CD4-positive, alpha-beta T cell (primary cell): ENCODE measurements at regions not wholly inside any gene's neighbourhood (a gene's known extent, or its start where the extent isn't known, plus 50 kb on each side); places are given as distances from the start of the nearest gene placed in this dataset.
A peak's percentile ranks its signal among the peaks of the same experiment; 100 is the strongest.

ENCODE experiments used
- ATAC-seq: fragments of 200-7000 bp; cut with Tn5 transposase; one replicate; pipeline ENCODE4 v1.10.0; 2022; ENCODE audit warnings: mild to moderate bottlenecking; ENCODE audit not compliant: poor library complexity
- CTCF ChIA-PET: fragments of 350-600 bp; sonication (Branson Sonifier 250); formaldehyde crosslinking; loops from one replicate; lab custom pipeline; 2021; ENCODE audit warnings: antibody characterized with exemption, inconsistent platforms; lab: Charles Lee
- POLR2A ChIA-PET: fragments of 350-600 bp; sonication (Branson Sonifier 250); formaldehyde crosslinking; loops from one replicate; lab custom pipeline; 2021; ENCODE audit warnings: antibody characterized with exemption, inconsistent platforms; lab: Charles Lee
- DNase-seq, 14 experiments: peaks; one replicate each; pipeline ENCODE4 v3.0.0-alpha.2; 2013 to 2020; ENCODE audit warnings: mixed read lengths in 2 of 14
- H3K27ac ChIP-seq, 2 donors: one replicate each; pipeline versions ENCODE4 v1.5.1 to v1.7.0; 2013; ENCODE audit warnings: low read length in 2 of 2, low read depth in 1 of 2, mild to moderate bottlenecking in 1 of 2
- H3K27me3 ChIP-seq, 2 experiments: 1 replicate in 1 of 2; 2 replicates in 1 of 2; pipeline versions ENCODE4 v1.6.1 to v1.7.0; 2013; ENCODE audit warnings: low read length in 2 of 2, control low read depth in 1 of 2, mild to moderate bottlenecking in 1 of 2, moderate library complexity in 1 of 2; ENCODE audit not compliant: insufficient read depth in 2 of 2, control insufficient read depth in 1 of 2
- H3K36me3 ChIP-seq: one replicate; pipeline ENCODE4 v1.6.1; 2013; ENCODE audit warnings: low read length, control low read depth; ENCODE audit not compliant: insufficient read depth
- H3K4me1 ChIP-seq: one replicate; pipeline ENCODE4 v1.6.1; 2013; ENCODE audit warnings: low read length, control low read depth; ENCODE audit not compliant: insufficient read depth
- H3K4me3 ChIP-seq: one replicate; pipeline ENCODE4 v1.5.1; 2013; ENCODE audit warnings: mild to moderate bottlenecking, low read length, moderate library complexity
- H3K9me3 ChIP-seq, 2 experiments: 1 replicate in 1 of 2; 2 replicates in 1 of 2; pipeline versions ENCODE4 v1.6.1 to v1.7.0; 2013; ENCODE audit warnings: low read length in 2 of 2, mild to moderate bottlenecking in 2 of 2, control low read depth in 1 of 2, moderate library complexity in 1 of 2; ENCODE audit not compliant: control insufficient read depth in 1 of 2, insufficient read depth in 1 of 2
- H3K27ac Mint-ChIP-seq: one replicate; pipeline ENCODE4 v1.8.0; 2020; ENCODE audit warnings: mixed read lengths
- H3K27me3 Mint-ChIP-seq: one replicate; pipeline ENCODE4 v1.8.0; 2021; ENCODE audit warnings: mixed read lengths
- H3K36me3 Mint-ChIP-seq: one replicate; pipeline ENCODE4 v1.8.0; 2021; ENCODE audit warnings: low read depth, mixed read lengths
- H3K4me1 Mint-ChIP-seq: one replicate; pipeline ENCODE4 v1.8.0; 2021; ENCODE audit warnings: low read depth, mixed read lengths
- H3K4me3 Mint-ChIP-seq: one replicate; pipeline ENCODE4 v1.8.0; 2020; ENCODE audit warnings: mild to moderate bottlenecking, mixed read lengths
- H3K9me3 Mint-ChIP-seq: one replicate; pipeline ENCODE4 v1.8.0; 2020; ENCODE audit warnings: mixed read lengths
- CTCF ChIP-seq: fragments of 200-600 bp; IDR thresholded peaks from one replicate; pipeline ENCODE4 v1.8.0; 2022; ENCODE audit warnings: antibody characterized with exemption, mild to moderate bottlenecking
- intact Hi-C, 2 experiments: fragments of 100-400 bp; cut with DNase I in 1 of 2; cut with micrococcal nuclease in 1 of 2; formaldehyde crosslinking; loops; one replicate each; pipeline versions ENCODE4 v1.15.1 to v1.9.0; 2023 to 2025; cut with DNase I, micrococcal nuclease

GRCh38 chr5:40017918-40018317 lies 593.1 kb upstream of the DAB2 start:
- ChIA-PET POLR2A (no interaction called here), CTCF (no interaction called here)
- H3K4me3 ChIP-seq, result no peak overlapping the region

DNA sequence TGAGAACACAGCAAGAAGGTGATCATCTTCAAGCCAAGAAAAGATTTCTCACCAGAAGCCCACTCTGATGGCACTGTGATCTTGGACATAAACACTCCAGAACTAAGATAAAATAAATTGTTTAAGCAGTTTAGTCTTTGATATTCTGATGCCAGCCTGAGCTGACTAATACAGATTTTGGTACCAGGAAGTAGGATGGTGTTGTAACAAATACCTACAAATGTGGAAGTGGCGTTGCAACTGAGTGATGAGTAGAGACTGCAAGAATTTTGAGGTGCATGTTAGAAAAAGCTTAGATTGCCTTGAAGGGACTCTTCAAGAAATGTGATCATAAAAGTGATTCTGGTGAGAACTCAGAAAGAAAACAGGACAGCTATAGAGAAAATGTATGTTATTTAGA lies 592.4 kb upstream of the DAB2 start:
- intact Hi-C loops, result no loop called here
- ATAC-seq, result no peak
- Histone ChIP-seq H3K4me3 (no peak overlapping the region), H3K27me3 (no peaks in the 10 kb centered on the region), H3K9me3 (no peaks in the 10 kb centered on the region), H3K36me3 (no peaks in the 10 kb centered on the region), H3K27ac (no peak overlapping the region), H3K4me1 (no peaks in the 10 kb centered on the region)
- H3K36me3 Mint-ChIP-seq, result no peaks in the 10 kb centered on the region
- no peak for TF ChIP-seq CTCF
- H3K27ac Mint-ChIP-seq, result no peak overlapping the region
- ChIA-PET POLR2A (no interaction called here), CTCF (no interaction called here)
- H3K27me3 Mint-ChIP-seq, result peaks cover 4% of the 10 kb centered on the region
- H3K4me1 Mint-ChIP-seq, result no peaks in the 10 kb centered on the region
- no peak overlapping the region for H3K4me3 Mint-ChIP-seq
- H3K9me3 Mint-ChIP-seq, result no peaks in the 10 kb centered on the region
- DNase-seq, result peak in 2 of 14 experiments; percentile 9 to 13

More at GRCh38 chr5:40017918-40018317, 593.1 kb upstream of the DAB2 start:
- no peaks in the 10 kb centered on the region for H3K9me3 ChIP-seq
- no peak for DNase-seq
- ATAC-seq, result no peak
- no peaks in the 10 kb centered on the region for H3K9me3 Mint-ChIP-seq
- intact Hi-C loops, result no loop called here
- H3K27me3 ChIP-seq, result no peaks in the 10 kb centered on the region
- no peaks in the 10 kb centered on the region for H3K36me3 Mint-ChIP-seq
- H3K27ac Mint-ChIP-seq, result no peak overlapping the region
- no peak for TF ChIP-seq CTCF
- H3K4me3 Mint-ChIP-seq, result no peak overlapping the region
- no peaks in the 10 kb centered on the region for H3K4me1 ChIP-seq
- peaks cover 4% of the 10 kb centered on the region for H3K27me3 Mint-ChIP-seq
- H3K36me3 ChIP-seq, result no peaks in the 10 kb centered on the region
- H3K4me1 Mint-ChIP-seq, result no peaks in the 10 kb centered on the region
- H3K27ac ChIP-seq, result no peak overlapping the region

DNA sequence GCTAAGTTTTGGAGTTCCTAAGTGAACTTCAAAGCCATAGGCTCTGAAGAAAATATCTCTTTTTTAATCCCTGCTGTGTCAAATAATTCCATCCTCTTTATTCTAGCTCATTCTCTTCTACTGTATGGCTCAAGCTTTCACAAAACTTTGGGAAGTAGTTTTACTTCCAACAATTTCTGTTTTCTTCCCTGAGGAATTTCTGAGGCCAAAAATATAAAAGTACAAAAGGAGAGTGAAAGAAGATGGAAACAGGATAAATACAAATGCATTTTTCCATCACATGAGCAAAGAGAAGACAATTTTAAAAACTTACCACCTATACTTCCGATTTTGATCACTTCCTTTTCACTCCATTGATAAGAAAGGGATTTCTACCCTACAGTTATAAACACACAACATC lies 585.7 kb upstream of the DAB2 start:
- intact Hi-C loops, result no loop called here
- no peak overlapping the region for H3K27ac Mint-ChIP-seq

More for the DNA sequence above, 585.7 kb upstream of the DAB2 start:
- no peak overlapping the region for H3K4me3 Mint-ChIP-seq
- H3K27me3 Mint-ChIP-seq, result peaks cover 29% of the 10 kb centered on the region
- Histone ChIP-seq H3K9me3 (peaks cover 0 to 8% of the 10 kb centered on the region in 2 experiments), H3K4me3 (no peak overlapping the region), H3K36me3 (no peaks in the 10 kb centered on the region), H3K27ac (no peak overlapping the region), H3K27me3 (peaks cover 0 to 5% of the 10 kb centered on the region in 2 experiments), H3K4me1 (no peaks in the 10 kb centered on the region)
- peaks cover 15% of the 10 kb centered on the region for H3K9me3 Mint-ChIP-seq
- ATAC-seq (no peak), DNase-seq (no peak)
- POLR2A ChIA-PET, result no interaction called here
- peaks cover 10% of the 10 kb centered on the region for H3K36me3 Mint-ChIP-seq
- CTCF ChIA-PET, result no interaction called here
- H3K4me1 Mint-ChIP-seq, result no peaks in the 10 kb centered on the region
- TF ChIP-seq CTCF, result no peak
